ENCODE measurements at regions not wholly inside any gene's neighbourhood (a gene's known extent, or its start where the extent isn't known, plus 50 kb on each side); places are given as distances from the start of the nearest gene placed in this dataset.

DNA sequence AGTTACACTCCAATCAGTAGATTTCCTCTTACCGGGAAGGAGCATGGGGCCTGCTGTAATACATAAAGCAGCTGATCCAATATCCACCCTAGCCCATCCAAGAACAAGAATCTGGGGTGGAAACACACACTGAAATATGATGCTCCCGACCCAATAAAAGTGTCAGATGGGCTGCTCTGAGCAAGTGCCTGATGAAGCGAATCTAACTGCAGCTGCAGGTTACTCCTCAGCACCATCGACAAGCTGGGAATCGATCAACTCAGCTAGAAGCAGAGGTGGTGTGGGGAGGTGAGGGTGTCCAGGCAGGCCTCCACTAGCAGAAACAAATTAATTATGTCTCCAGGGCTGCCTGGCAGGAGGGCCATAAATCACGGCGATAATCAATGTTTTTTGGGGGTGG is 64.0 kb upstream of the WSCD2 start:
- H3K27ac ChIP-seq (ENCODE audit: extremely low read depth, low read depth, low read length), result no peak overlapping the region
- no TSS peak for BruUV-seq (replicated peaks)
- no peak overlapping the region for H3K4me3 ChIP-seq
- peaks cover 1 to 11% of the 10 kb centered on the region in 2 experiments; a peak in 3 of 5 replicates for H3K27me3 ChIP-seq (ENCODE audit: control insufficient read depth in 2 of 2, insufficient read depth in 2 of 2, low read length in 2 of 2)
- H3K9ac ChIP-seq (ENCODE audit: insufficient read depth in 1 of 2, low read depth in 2 of 2, low read length in 2 of 2), result no peak overlapping the region
- no peak for FAIRE-seq
- H3K79me2 ChIP-seq (ENCODE audit: control insufficient read depth, insufficient read depth, low read length), result no peaks in the 10 kb centered on the region
- ATAC-seq, result no peak
- H3K9me1 ChIP-seq (ENCODE audit: control insufficient read depth, insufficient read depth, low read length), result no peaks in the 10 kb centered on the region
- intact Hi-C loops (cut with micrococcal nuclease) (loop anchor here (10.0 kb wide), 1 partner anchor 390 kb away; no protein-coding TSS in a partner anchor), in situ Hi-C loops (cut with MboI) (no loop called here)
- TF ChIP-seq NFRKB (IDR thresholded peaks at IDR 0.05; ENCODE audit: low read depth), result no peak
- TF ChIP-seq ZBTB12 (CRISPR knock-in tag; IDR thresholded peaks at IDR 0.05), result no peak
- TF ChIP-seq BRCA1 (IDR thresholded peaks at IDR 0.05), result no peak
- TF ChIP-seq BRCA1 (CRISPR knock-in tag; IDR thresholded peaks at IDR 0.05), result no peak
- TF ChIP-seq POLR2H (tag; IDR thresholded peaks at IDR 0.05; ENCODE audit: low read depth), result no peak
- TF ChIP-seq, protein P1, sequence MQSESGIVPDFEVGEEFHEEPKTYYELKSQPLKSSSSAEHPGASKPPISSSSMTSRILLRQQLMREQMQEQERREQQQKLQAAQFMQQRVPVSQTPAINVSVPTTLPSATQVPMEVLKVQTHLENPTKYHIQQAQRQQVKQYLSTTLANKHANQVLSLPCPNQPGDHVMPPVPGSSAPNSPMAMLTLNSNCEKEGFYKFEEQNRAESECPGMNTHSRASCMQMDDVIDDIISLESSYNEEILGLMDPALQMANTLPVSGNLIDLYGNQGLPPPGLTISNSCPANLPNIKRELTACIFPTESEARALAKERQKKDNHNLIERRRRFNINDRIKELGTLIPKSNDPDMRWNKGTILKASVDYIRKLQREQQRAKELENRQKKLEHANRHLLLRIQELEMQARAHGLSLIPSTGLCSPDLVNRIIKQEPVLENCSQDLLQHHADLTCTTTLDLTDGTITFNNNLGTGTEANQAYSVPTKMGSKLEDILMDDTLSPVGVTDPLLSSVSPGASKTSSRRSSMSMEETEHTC (IDR thresholded peaks at IDR 0.05), result no peak
- no peak for TF ChIP-seq TRIM28 (IDR thresholded peaks at IDR 0.05)
- no peak for TF ChIP-seq ARID1B (IDR thresholded peaks at IDR 0.05)
- no peak for TF ChIP-seq ZBTB43 (CRISPR knock-in tag; IDR thresholded peaks at IDR 0.05)
- TF ChIP-seq CHCHD3 (CRISPR knock-in tag; IDR thresholded peaks at IDR 0.05), result no peak
- TF ChIP-seq, protein P2, sequence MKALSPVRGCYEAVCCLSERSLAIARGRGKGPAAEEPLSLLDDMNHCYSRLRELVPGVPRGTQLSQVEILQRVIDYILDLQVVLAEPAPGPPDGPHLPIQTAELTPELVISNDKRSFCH (CRISPR knock-in tag; IDR thresholded peaks at IDR 0.05), result no peak
- TF ChIP-seq, protein P2 (tag; IDR thresholded peaks at IDR 0.05), result no peak
- no peak for TF ChIP-seq HDAC8 (tag; IDR thresholded peaks at IDR 0.05)
- TF ChIP-seq, protein P3, sequence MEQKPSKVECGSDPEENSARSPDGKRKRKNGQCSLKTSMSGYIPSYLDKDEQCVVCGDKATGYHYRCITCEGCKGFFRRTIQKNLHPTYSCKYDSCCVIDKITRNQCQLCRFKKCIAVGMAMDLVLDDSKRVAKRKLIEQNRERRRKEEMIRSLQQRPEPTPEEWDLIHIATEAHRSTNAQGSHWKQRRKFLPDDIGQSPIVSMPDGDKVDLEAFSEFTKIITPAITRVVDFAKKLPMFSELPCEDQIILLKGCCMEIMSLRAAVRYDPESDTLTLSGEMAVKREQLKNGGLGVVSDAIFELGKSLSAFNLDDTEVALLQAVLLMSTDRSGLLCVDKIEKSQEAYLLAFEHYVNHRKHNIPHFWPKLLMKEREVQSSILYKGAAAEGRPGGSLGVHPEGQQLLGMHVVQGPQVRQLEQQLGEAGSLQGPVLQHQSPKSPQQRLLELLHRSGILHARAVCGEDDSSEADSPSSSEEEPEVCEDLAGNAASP (IDR thresholded peaks at IDR 0.05), result no peak
- TF ChIP-seq CSDE1 (IDR thresholded peaks at IDR 0.05), result no peak
- no peak for TF ChIP-seq NFIC (IDR thresholded peaks at IDR 0.05)
- TF ChIP-seq CBFA2T2 (conservative IDR thresholded peaks at IDR 0.05), result no peak
- DNase-seq (ENCODE audit: extremely low read depth in 1 of 4, low spot score in 3 of 4), result no peak
- ChIA-PET POLR2A (interaction anchor here (0.6 to 0.9 kb wide), 2 partner anchors 11 to 1404 kb away, joined by 3 read pairs; no protein-coding TSS in a partner anchor), CTCF (ENCODE audit: low intra/inter-chr PET ratio) (interaction anchor here (0.8 to 1.1 kb wide), 2 partner anchors 128 to 392 kb away, joined by 4 to 5 read pairs; no protein-coding TSS in a partner anchor)
- H3K4me2 ChIP-seq (ENCODE audit: insufficient read depth, low read length), result no peak overlapping the region
- 2% methylated on average over 7 of the region's 7 CpGs for WGBS (ENCODE audit: insufficient coverage, low coverage, missing lambda C conversion rate)
- no peaks in the 10 kb centered on the region for H3K9me3 ChIP-seq (replicated peaks; ENCODE audit: control insufficient read depth, insufficient read depth, low read depth, low read length)
- H2AFZ ChIP-seq (ENCODE audit: low read depth, low read length), result no peak overlapping the region
- no peaks in the 10 kb centered on the region for H3K4me1 ChIP-seq (replicated peaks in 1 of 2; ENCODE audit: control insufficient read depth in 2 of 2, insufficient read depth in 2 of 2, low read length in 2 of 2)
- no peaks in the 10 kb centered on the region for H3K36me3 ChIP-seq (ENCODE audit: control insufficient read depth, insufficient read depth, low read length)
- H4K20me1 ChIP-seq (replicated peaks; ENCODE audit: control insufficient read depth, insufficient read depth, low read length), result no peaks in the 10 kb centered on the region

Measured in K562 (cell line).